GM23338 (cell line): ENCODE measurements at regions not wholly inside any gene's neighbourhood (a gene's known extent, or its start where the extent isn't known, plus 50 kb on each side); places are given as distances from the start of the nearest gene placed in this dataset.

Experiments used
- ATAC-seq: fragments of 200-7000 bp; cut with Tn5 transposase; 3 replicates; pipeline ENCODE4 v1.9.1; 2020
- DNase-seq: peaks from one replicate; pipeline ENCODE4 v3.0.0-alpha.2; 2015; ENCODE audit warnings: low spot score
- H2AFZ ChIP-seq: fragments of 200-600 bp; sonication (generic); 2 replicates; pipeline ENCODE4 v1.8.0; 2016; ENCODE audit warnings: antibody characterized with exemption, mild to moderate bottlenecking, moderate library complexity
- H3F3A ChIP-seq: fragments of 200-600 bp; sonication (generic); replicated peaks from 2 replicates; pipeline ENCODE4 v1.8.0; 2017; ENCODE audit warnings: antibody characterized with exemption, mixed run types, low read depth
- H3K27ac ChIP-seq: fragments of 200-600 bp; sonication (generic); 2 replicates; pipeline ENCODE4 v1.6.1; 2016; ENCODE audit warnings: low read depth
- H3K27me3 ChIP-seq: fragments of 200-600 bp; sonication (generic); 2 replicates; pipeline ENCODE4 v1.8.0; 2016; ENCODE audit warnings: mild to moderate bottlenecking, mixed run types, moderate library complexity; ENCODE audit not compliant: insufficient read depth
- H3K36me3 ChIP-seq: fragments of 200-600 bp; sonication (generic); 2 replicates; pipeline ENCODE4 v1.8.0; 2016; ENCODE audit warnings: mild to moderate bottlenecking; ENCODE audit not compliant: insufficient read depth
- H3K4me1 ChIP-seq: fragments of 200-600 bp; sonication (generic); 2 replicates; pipeline ENCODE4 v1.8.0; 2016; ENCODE audit warnings: mild to moderate bottlenecking, moderate library complexity; ENCODE audit not compliant: insufficient read depth
- H3K4me2 ChIP-seq: fragments of 200-600 bp; sonication (generic); 2 replicates; pipeline ENCODE4 v1.7.1; 2017; ENCODE audit warnings: mixed run types
- H3K4me3 ChIP-seq: fragments of 200-600 bp; sonication (generic); 2 replicates; pipeline ENCODE4 v1.6.1; 2016; ENCODE audit warnings: mixed run types
- H3K79me2 ChIP-seq: fragments of 200-600 bp; sonication (generic); replicated peaks from 2 replicates; pipeline ENCODE4 v1.8.0; 2017; ENCODE audit warnings: mild to moderate bottlenecking; ENCODE audit not compliant: insufficient read depth
- H3K9me2 ChIP-seq: fragments of 200-600 bp; sonication (generic); 2 replicates; pipeline ENCODE4 v1.8.0; 2017; ENCODE audit not compliant: insufficient read depth
- H4K20me1 ChIP-seq: fragments of 200-600 bp; sonication (generic); replicated peaks from 2 replicates; pipeline ENCODE4 v1.8.0; 2017; ENCODE audit warnings: mild to moderate bottlenecking; ENCODE audit not compliant: insufficient read depth
- H3K27ac Mint-ChIP-seq: 2 replicates; pipeline ENCODE4 v1.8.0; 2020; ENCODE audit warnings: inconsistent platforms, mild to moderate bottlenecking, moderate library complexity, mixed read lengths
- H3K27me3 Mint-ChIP-seq: 3 replicates; pipeline ENCODE4 v1.8.0; 2022; ENCODE audit warnings: low read depth, mild to moderate bottlenecking, moderate library complexity, mixed read lengths, inconsistent platforms; ENCODE audit not compliant: insufficient read depth, poor library complexity
- H3K36me3 Mint-ChIP-seq: 3 replicates; pipeline ENCODE4 v1.8.0; 2021; ENCODE audit warnings: low read depth, mild to moderate bottlenecking, inconsistent platforms, moderate library complexity, mixed read lengths
- H3K4me1 Mint-ChIP-seq: 3 replicates; pipeline ENCODE4 v1.8.0; 2020; ENCODE audit warnings: mild to moderate bottlenecking, inconsistent platforms, mixed read lengths
- H3K4me3 Mint-ChIP-seq: 3 replicates; pipeline ENCODE4 v1.8.0; 2021; ENCODE audit warnings: moderate library complexity, mild to moderate bottlenecking, inconsistent platforms, mixed read lengths
- H3K9me3 Mint-ChIP-seq: 3 replicates; pipeline ENCODE4 v1.8.0; 2020; ENCODE audit warnings: moderate library complexity, mild to moderate bottlenecking, inconsistent platforms, mixed read lengths
- CREB1 ChIP-seq: fragments of 250-450 bp; sonication (Bioruptor Pico); IDR thresholded peaks from 2 replicates; pipeline ENCODE4 v1.5.0; 2020; ENCODE audit warnings: low read depth, mild to moderate bottlenecking, moderate library complexity
- ETS1 ChIP-seq: IDR thresholded peaks from 2 replicates; pipeline ENCODE4 v1.6.1; 2016; ENCODE audit warnings: antibody characterized with exemption
- EZH2phosphoT487 ChIP-seq: fragments of 200-600 bp; sonication (generic); IDR thresholded peaks from one replicate; pipeline ENCODE4 v1.8.1; 2018; ENCODE audit warnings: antibody characterized with exemption; ENCODE audit not compliant: unreplicated experiment
- JUNB ChIP-seq: IDR thresholded peaks from one replicate; pipeline ENCODE4 v1.6.1; 2016; ENCODE audit warnings: antibody characterized with exemption; ENCODE audit not compliant: unreplicated experiment
- POLR2AphosphoS5 ChIP-seq: IDR thresholded peaks from 2 replicates; pipeline ENCODE4 v1.6.1; 2016; ENCODE audit warnings: antibody characterized with exemption, low read depth
- STAT1 ChIP-seq: IDR thresholded peaks from one replicate; pipeline ENCODE4 v1.6.1; 2016; ENCODE audit warnings: antibody characterized with exemption; ENCODE audit not compliant: unreplicated experiment
- ZNF114 ChIP-seq: fragments of 250-450 bp; sonication (Bioruptor Pico); IDR thresholded peaks from 2 replicates; pipeline ENCODE4 v1.5.0; 2020; ENCODE audit warnings: mild to moderate bottlenecking, moderate library complexity
- ZNF331 ChIP-seq: fragments of 250-450 bp; sonication (Bioruptor Pico); IDR thresholded peaks from 2 replicates; pipeline ENCODE4 v1.5.0; 2020; ENCODE audit warnings: low read depth, mild to moderate bottlenecking, moderate library complexity
- ZNF462 ChIP-seq: fragments of 250-450 bp; sonication (Bioruptor Pico); IDR thresholded peaks from 2 replicates; pipeline ENCODE4 v1.5.0; 2020; ENCODE audit warnings: mild to moderate bottlenecking, moderate library complexity
- TF ChIP-seq, protein P1 (sequence below), 2 experiments: fragments of 200-600 bp in 1 of 2; sonication (generic) in 1 of 2; conservative IDR thresholded peaks; 2 replicates each; pipeline versions ENCODE4 v1.5.1 to v1.6.1; 2016 to 2017; ENCODE audit warnings: antibody characterized with exemption in 2 of 2, low read depth in 2 of 2, mild to moderate bottlenecking in 2 of 2, moderate library complexity in 1 of 2
- TF ChIP-seq, protein P2 (sequence below): IDR thresholded peaks from one replicate; pipeline ENCODE4 v1.6.1; 2018; ENCODE audit warnings: antibody characterized with exemption; ENCODE audit not compliant: unreplicated experiment

GRCh38 chr16:63057341-63057740 lies 1021.1 kb upstream of the CDH8 start:
- H3K36me3 ChIP-seq: no peaks in the 10 kb centered on the region
- no peaks in the 10 kb centered on the region for H3F3A ChIP-seq
- no peak overlapping the region for H2AFZ ChIP-seq
- no peaks in the 10 kb centered on the region for H3K9me2 ChIP-seq
- H4K20me1 ChIP-seq: no peaks in the 10 kb centered on the region
- Mint-ChIP-seq H3K27me3 (peaks cover 3% of the 10 kb centered on the region), H3K4me3 (no peak overlapping the region), H3K36me3 (no peaks in the 10 kb centered on the region), H3K27ac (no peak overlapping the region), H3K9me3 (no peaks in the 10 kb centered on the region), H3K4me1 (no peaks in the 10 kb centered on the region)
- no peak for DNase-seq
- H3K4me2 ChIP-seq: no peak overlapping the region
- no peak overlapping the region for H3K4me3 ChIP-seq
- no peaks in the 10 kb centered on the region for H3K27me3 ChIP-seq
- TF ChIP-seq POLR2AphosphoS5 (no peak), JUNB (no peak), ZNF331 (CRISPR knock-in tag) (no peak), CREB1 (CRISPR knock-in tag) (no peak), STAT1 (no peak), ZNF462 (CRISPR knock-in tag) (no peak), EZH2phosphoT487 (no peak), ZNF114 (CRISPR knock-in tag) (no peak), ETS1 (no peak)
- TF ChIP-seq, protein P1, sequence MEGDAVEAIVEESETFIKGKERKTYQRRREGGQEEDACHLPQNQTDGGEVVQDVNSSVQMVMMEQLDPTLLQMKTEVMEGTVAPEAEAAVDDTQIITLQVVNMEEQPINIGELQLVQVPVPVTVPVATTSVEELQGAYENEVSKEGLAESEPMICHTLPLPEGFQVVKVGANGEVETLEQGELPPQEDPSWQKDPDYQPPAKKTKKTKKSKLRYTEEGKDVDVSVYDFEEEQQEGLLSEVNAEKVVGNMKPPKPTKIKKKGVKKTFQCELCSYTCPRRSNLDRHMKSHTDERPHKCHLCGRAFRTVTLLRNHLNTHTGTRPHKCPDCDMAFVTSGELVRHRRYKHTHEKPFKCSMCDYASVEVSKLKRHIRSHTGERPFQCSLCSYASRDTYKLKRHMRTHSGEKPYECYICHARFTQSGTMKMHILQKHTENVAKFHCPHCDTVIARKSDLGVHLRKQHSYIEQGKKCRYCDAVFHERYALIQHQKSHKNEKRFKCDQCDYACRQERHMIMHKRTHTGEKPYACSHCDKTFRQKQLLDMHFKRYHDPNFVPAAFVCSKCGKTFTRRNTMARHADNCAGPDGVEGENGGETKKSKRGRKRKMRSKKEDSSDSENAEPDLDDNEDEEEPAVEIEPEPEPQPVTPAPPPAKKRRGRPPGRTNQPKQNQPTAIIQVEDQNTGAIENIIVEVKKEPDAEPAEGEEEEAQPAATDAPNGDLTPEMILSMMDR (conservative IDR thresholded peaks at IDR 0.05; ENCODE audit: low read depth in 2 of 2): no peak
- TF ChIP-seq, protein P2, sequence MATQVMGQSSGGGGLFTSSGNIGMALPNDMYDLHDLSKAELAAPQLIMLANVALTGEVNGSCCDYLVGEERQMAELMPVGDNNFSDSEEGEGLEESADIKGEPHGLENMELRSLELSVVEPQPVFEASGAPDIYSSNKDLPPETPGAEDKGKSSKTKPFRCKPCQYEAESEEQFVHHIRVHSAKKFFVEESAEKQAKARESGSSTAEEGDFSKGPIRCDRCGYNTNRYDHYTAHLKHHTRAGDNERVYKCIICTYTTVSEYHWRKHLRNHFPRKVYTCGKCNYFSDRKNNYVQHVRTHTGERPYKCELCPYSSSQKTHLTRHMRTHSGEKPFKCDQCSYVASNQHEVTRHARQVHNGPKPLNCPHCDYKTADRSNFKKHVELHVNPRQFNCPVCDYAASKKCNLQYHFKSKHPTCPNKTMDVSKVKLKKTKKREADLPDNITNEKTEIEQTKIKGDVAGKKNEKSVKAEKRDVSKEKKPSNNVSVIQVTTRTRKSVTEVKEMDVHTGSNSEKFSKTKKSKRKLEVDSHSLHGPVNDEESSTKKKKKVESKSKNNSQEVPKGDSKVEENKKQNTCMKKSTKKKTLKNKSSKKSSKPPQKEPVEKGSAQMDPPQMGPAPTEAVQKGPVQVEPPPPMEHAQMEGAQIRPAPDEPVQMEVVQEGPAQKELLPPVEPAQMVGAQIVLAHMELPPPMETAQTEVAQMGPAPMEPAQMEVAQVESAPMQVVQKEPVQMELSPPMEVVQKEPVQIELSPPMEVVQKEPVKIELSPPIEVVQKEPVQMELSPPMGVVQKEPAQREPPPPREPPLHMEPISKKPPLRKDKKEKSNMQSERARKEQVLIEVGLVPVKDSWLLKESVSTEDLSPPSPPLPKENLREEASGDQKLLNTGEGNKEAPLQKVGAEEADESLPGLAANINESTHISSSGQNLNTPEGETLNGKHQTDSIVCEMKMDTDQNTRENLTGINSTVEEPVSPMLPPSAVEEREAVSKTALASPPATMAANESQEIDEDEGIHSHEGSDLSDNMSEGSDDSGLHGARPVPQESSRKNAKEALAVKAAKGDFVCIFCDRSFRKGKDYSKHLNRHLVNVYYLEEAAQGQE: no peak
- H3K27ac ChIP-seq: no peak overlapping the region
- H3K4me1 ChIP-seq: no peaks in the 10 kb centered on the region
- no peak for ATAC-seq
- H3K79me2 ChIP-seq: no peaks in the 10 kb centered on the region
